ENCODE measurements at regions not wholly inside any gene's neighbourhood (a gene's known extent, or its start where the extent isn't known, plus 50 kb on each side); places are given as distances from the start of the nearest gene placed in this dataset.

DNA sequence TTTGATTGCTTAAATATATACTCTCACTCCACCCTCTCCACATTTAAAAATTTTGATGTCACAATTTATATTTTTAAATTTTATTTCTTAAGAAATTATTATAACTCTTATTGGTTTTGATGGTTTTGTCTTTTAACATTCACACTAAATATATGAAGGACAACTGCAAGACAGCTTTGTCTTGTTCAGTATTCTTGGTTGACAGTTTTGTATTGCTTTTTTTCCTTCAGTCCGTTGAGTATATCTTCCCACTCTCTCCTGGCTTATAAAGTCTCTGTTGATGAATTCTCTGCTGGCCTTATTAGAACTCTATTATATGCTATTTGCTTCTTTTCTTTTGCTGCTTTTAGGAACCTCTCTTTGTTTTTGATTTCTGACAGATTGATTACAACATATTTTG is 392.2 kb downstream of the C6orf118 start:
- Histone ChIP-seq H3K4me1 (ENCODE audit: insufficient read depth, low read length) (no peaks in the 10 kb centered on the region), H3K4ac (ENCODE audit: low read depth, low read length) (no peak overlapping the region), H4K91ac (ENCODE audit: insufficient read length, low read depth, low read length) (no peak overlapping the region), H3K27me3 (ENCODE audit: insufficient read depth, low read length) (no peaks in the 10 kb centered on the region), H2AFZ (ENCODE audit: low read length) (no peak overlapping the region), H3K4me2 (ENCODE audit: insufficient read depth, insufficient read length, low read length) (no peak overlapping the region), H3K23me2 (ENCODE audit: insufficient read length, low read depth, low read length, poor library complexity, severe bottlenecking) (no peaks in the 10 kb centered on the region), H4K8ac (replicated peaks; ENCODE audit: insufficient read length, low read depth, low read length) (no peak overlapping the region), H2BK15ac (ENCODE audit: low read depth, low read length) (no peak overlapping the region), H3K79me1 (ENCODE audit: insufficient read depth, low read depth, low read length, poor library complexity, severe bottlenecking) (no peaks in the 10 kb centered on the region), H3K79me2 (ENCODE audit: insufficient read depth, low read length) (no peaks in the 10 kb centered on the region), H2BK20ac (ENCODE audit: low read depth, low read length, poor library complexity, severe bottlenecking) (no peak overlapping the region), H4K20me1 (ENCODE audit: control insufficient read depth, insufficient read depth, insufficient read length) (no peaks in the 10 kb centered on the region), H3T11ph (ENCODE audit: low read length) (no peak overlapping the region), H3K27ac (ENCODE audit: insufficient read length, low read depth, low read length) (no peak overlapping the region), H3K9ac (ENCODE audit: extremely low read depth, insufficient read length, low read length) (no peak overlapping the region), H3K56ac (ENCODE audit: insufficient read length, low read depth, low read length) (no peak overlapping the region), H2BK120ac (ENCODE audit: low read depth, low read length, poor library complexity, severe bottlenecking) (no peak overlapping the region), H3K23ac (ENCODE audit: insufficient read length, low read depth, low read length) (no peak overlapping the region), H2AK5ac (ENCODE audit: insufficient read length, low read length) (no peak overlapping the region), H3K9me3 (ENCODE audit: control insufficient read depth, low read depth, low read length) (no peaks in the 10 kb centered on the region), H2BK12ac (ENCODE audit: insufficient read length, low read depth, low read length) (no peak overlapping the region), H4K5ac (ENCODE audit: insufficient read length, low read depth, low read length) (no peak overlapping the region), H3K18ac (ENCODE audit: insufficient read length, low read depth, low read length) (no peak overlapping the region), H2BK5ac (ENCODE audit: insufficient read length, low read length) (no peak overlapping the region), H3K14ac (ENCODE audit: insufficient read depth, low read length) (no peak overlapping the region)
- Mint-ChIP-seq H3K36me3 (ENCODE audit: insufficient read depth in 1 of 3, low read depth in 3 of 3) (peaks cover 5 to 20% (median 7%) of the 10 kb centered on the region in 3 experiments; a peak in 6 of 7 replicates), H3K9me3 (peaks cover 18% of the 10 kb centered on the region in 2 experiments), H3K4me3 (no peak overlapping the region), H3K27me3 (ENCODE audit: low read depth) (no peaks in the 10 kb centered on the region), H3K27ac (no peak overlapping the region), H3K4me1 (peaks cover 7 to 9% of the 10 kb centered on the region in 2 experiments)
- WGBS (ENCODE audit: extremely low coverage, insufficient read length, low lambda C conversion rate): no CpG with 5 or more reads among the region's 1 CpG
- no peak for DNase-seq
- TF ChIP-seq, protein P1, sequence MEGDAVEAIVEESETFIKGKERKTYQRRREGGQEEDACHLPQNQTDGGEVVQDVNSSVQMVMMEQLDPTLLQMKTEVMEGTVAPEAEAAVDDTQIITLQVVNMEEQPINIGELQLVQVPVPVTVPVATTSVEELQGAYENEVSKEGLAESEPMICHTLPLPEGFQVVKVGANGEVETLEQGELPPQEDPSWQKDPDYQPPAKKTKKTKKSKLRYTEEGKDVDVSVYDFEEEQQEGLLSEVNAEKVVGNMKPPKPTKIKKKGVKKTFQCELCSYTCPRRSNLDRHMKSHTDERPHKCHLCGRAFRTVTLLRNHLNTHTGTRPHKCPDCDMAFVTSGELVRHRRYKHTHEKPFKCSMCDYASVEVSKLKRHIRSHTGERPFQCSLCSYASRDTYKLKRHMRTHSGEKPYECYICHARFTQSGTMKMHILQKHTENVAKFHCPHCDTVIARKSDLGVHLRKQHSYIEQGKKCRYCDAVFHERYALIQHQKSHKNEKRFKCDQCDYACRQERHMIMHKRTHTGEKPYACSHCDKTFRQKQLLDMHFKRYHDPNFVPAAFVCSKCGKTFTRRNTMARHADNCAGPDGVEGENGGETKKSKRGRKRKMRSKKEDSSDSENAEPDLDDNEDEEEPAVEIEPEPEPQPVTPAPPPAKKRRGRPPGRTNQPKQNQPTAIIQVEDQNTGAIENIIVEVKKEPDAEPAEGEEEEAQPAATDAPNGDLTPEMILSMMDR (conservative IDR thresholded peaks at IDR 0.05): no peak

All from H9 (cell line).